HepG2 (cell line): ENCODE measurements at regions not wholly inside any gene's neighbourhood (a gene's known extent, or its start where the extent isn't known, plus 50 kb on each side); places are given as distances from the start of the nearest gene placed in this dataset.

Experiments used
- ARNTL ChIP-seq: sonication (generic); formaldehyde crosslinking; IDR thresholded peaks from 2 replicates; pipeline ENCODE4 v1.4.0; 2020; ENCODE audit warnings: mild to moderate bottlenecking, missing genetic modification reagents
- ATF3 ChIP-seq: sonication (generic); formaldehyde crosslinking; IDR thresholded peaks from 2 replicates; pipeline ENCODE4 v1.4.0; 2020; ENCODE audit warnings: missing genetic modification reagents
- BRD4 ChIP-seq: sonication (generic); formaldehyde crosslinking; IDR thresholded peaks from 2 replicates; pipeline ENCODE4 v1.4.0; 2020; ENCODE audit warnings: missing genetic modification reagents
- DMAP1 ChIP-seq: IDR thresholded peaks from 2 replicates; pipeline ENCODE4 v1.6.1; 2016
- ELF4 ChIP-seq: sonication (generic); formaldehyde crosslinking; IDR thresholded peaks from 2 replicates; pipeline ENCODE4 v1.5.0; 2020; ENCODE audit warnings: missing genetic modification reagents, mild to moderate bottlenecking, moderate library complexity, borderline replicate concordance
- HNF4A ChIP-seq: sonication (generic); formaldehyde crosslinking; IDR thresholded peaks from 2 replicates; pipeline ENCODE4 v1.4.0; 2020; ENCODE audit warnings: missing genetic modification reagents
- MAFK ChIP-seq, 2 experiments: IDR thresholded peaks in 1 of 2; conservative IDR thresholded peaks in 1 of 2; 2 replicates each; pipeline ENCODE4 v1.6.1; 2011; ENCODE audit warnings: improper control_type of control experiment in 2 of 2, low read length in 2 of 2
- MBD4 ChIP-seq: IDR thresholded peaks from 2 replicates; pipeline ENCODE4 v1.6.1; 2012; ENCODE audit warnings: low read length, inconsistent platforms, borderline replicate concordance
- MIXL1 ChIP-seq: IDR thresholded peaks from 2 replicates; pipeline ENCODE4 v1.6.1; 2016
- PAXIP1 ChIP-seq: sonication (generic); formaldehyde crosslinking; conservative IDR thresholded peaks from 2 replicates; pipeline ENCODE4 v1.4.0; 2020; ENCODE audit warnings: mild to moderate bottlenecking, missing genetic modification reagents, moderate library complexity
- PHF20 ChIP-seq: sonication (generic); formaldehyde crosslinking; IDR thresholded peaks from 2 replicates; pipeline ENCODE4 v1.5.0; 2020; ENCODE audit warnings: mild to moderate bottlenecking, missing genetic modification reagents
- PPARG ChIP-seq: conservative IDR thresholded peaks from 2 replicates; pipeline ENCODE4 v1.6.1; 2016; ENCODE audit warnings: missing biosample characterization, missing genetic modification reagents
- RFX1 ChIP-seq: fragments of 450-650 bp; IDR thresholded peaks from 2 replicates; pipeline ENCODE4 v1.6.1; 2017
- SOX5 ChIP-seq: IDR thresholded peaks from 2 replicates; pipeline ENCODE4 v1.6.1; 2016; ENCODE audit warnings: borderline replicate concordance
- XRCC5 ChIP-seq: fragments of 200-400 bp; formaldehyde crosslinking; optimal IDR thresholded peaks from 2 replicates; pipeline ENCODE3; 2017; ENCODE audit warnings: mild to moderate bottlenecking, low read length
- ZFX ChIP-seq: sonication (generic); formaldehyde crosslinking; IDR thresholded peaks from 2 replicates; pipeline ENCODE4 v1.4.0; 2020; ENCODE audit warnings: mild to moderate bottlenecking, low read depth, missing genetic modification reagents, moderate library complexity
- ZNF20 ChIP-seq: sonication (generic); formaldehyde crosslinking; IDR thresholded peaks from 2 replicates; pipeline ENCODE4 v1.4.0; 2020; ENCODE audit warnings: mild to moderate bottlenecking, moderate library complexity, missing genetic modification reagents
- ZNF362 ChIP-seq: sonication (generic); formaldehyde crosslinking; IDR thresholded peaks from 2 replicates; pipeline ENCODE4 v1.4.0; 2020; ENCODE audit warnings: missing genetic modification reagents, mild to moderate bottlenecking, borderline replicate concordance
- ZNF747 ChIP-seq: sonication (generic); formaldehyde crosslinking; IDR thresholded peaks from 2 replicates; pipeline ENCODE4 v1.8.1; 2023; ENCODE audit warnings: missing genetic modification reagents, mild to moderate bottlenecking, borderline replicate concordance
- ZNF790 ChIP-seq: sonication (generic); formaldehyde crosslinking; IDR thresholded peaks from 2 replicates; pipeline ENCODE4 v1.8.0; 2022; ENCODE audit warnings: missing genetic modification reagents, mild to moderate bottlenecking, borderline replicate concordance
- ZUFSP ChIP-seq: sonication (generic); formaldehyde crosslinking; IDR thresholded peaks from 2 replicates; pipeline ENCODE4 v1.9.0; 2021; ENCODE audit warnings: missing genetic modification reagents, mild to moderate bottlenecking, borderline replicate concordance

GRCh38 chr13:21825186-21825585 is 154.3 kb downstream of the FGF9 start (continued):
- no peak for TF ChIP-seq BRD4 (CRISPR knock-in tag)
- TF ChIP-seq ZFX, result no peak
- no peak for TF ChIP-seq DMAP1 (CRISPR knock-in tag)
- no peak for TF ChIP-seq PHF20 (CRISPR knock-in tag)
- TF ChIP-seq ZNF747 (CRISPR knock-in tag), result no peak
- TF ChIP-seq ZUFSP (CRISPR knock-in tag), result no peak
- TF ChIP-seq ZNF790 (CRISPR knock-in tag), result no peak
- no peak for TF ChIP-seq ARNTL (CRISPR knock-in tag)
- no peak for TF ChIP-seq XRCC5
- peak; percentile 26; the same call in 1 of the 2 replicates for TF ChIP-seq PAXIP1
- no peak for TF ChIP-seq ATF3 (CRISPR knock-in tag)
- no peak for TF ChIP-seq MBD4
- TF ChIP-seq PPARG (CRISPR knock-in tag), result peak; percentile 39; the same call in 1 of the 2 replicates
- TF ChIP-seq ZNF362, result no peak
- no peak for TF ChIP-seq MIXL1 (CRISPR knock-in tag)
- no peak for TF ChIP-seq MAFK (conservative IDR thresholded peaks at IDR 0.05 in 1 of 2, IDR thresholded peaks at IDR 0.05 in 1 of 2; ENCODE audit: low read length in 2 of 2)
- 0 out of 2 replicates have a peak, but pooled peaks have one; percentile 31 for TF ChIP-seq HNF4A (CRISPR knock-in tag)
- 0 out of 2 replicates have a peak, but pooled peaks have one; percentile 13 for TF ChIP-seq RFX1
- no peak for TF ChIP-seq ELF4 (CRISPR knock-in tag)
- no peak for TF ChIP-seq ZNF20 (CRISPR knock-in tag)
- no peak for TF ChIP-seq SOX5 (CRISPR knock-in tag)
